Activated CD4-positive, alpha-beta T cell treated with anti-CD3 and anti-CD28 coated beads, Interleukin-2, amount 50 U/mL, for 24 hours (primary cell): ENCODE measurements at regions not wholly inside any gene's neighbourhood (a gene's known extent, or its start where the extent isn't known, plus 50 kb on each side); places are given as distances from the start of the nearest gene placed in this dataset.

Source experiments
- DNase-seq, 2 donors: peaks; one replicate each; pipeline ENCODE4 v3.0.0-alpha.2; 2020; ENCODE audit warnings: low read depth in 1 of 2, low spot score in 1 of 2

GRCh38 chr2:147375073-147375472, 469.8 kb upstream of the ACVR2A start:
- no peak for DNase-seq

GRCh38 chr2:147374423-147374811, 470.4 kb upstream of the ACVR2A start:
- DNase-seq = no peak

GRCh38 chr2:147373800-147374422, 470.9 kb upstream of the ACVR2A start:
- DNase-seq = no peak

- no peak for DNase-seq
Measured at GRCh38 chr2:147368306-147368705, 476.5 kb upstream of the ACVR2A start.

GRCh38 chr2:147366279-147366678, 478.6 kb upstream of the ACVR2A start:
- DNase-seq = no peak

GRCh38 chr2:147365622-147366021, 479.2 kb upstream of the ACVR2A start:
- no peak for DNase-seq

GRCh38 chr2:147364597-147364996, 480.2 kb upstream of the ACVR2A start:
- DNase-seq = no peak

GRCh38 chr2:147363181-147363580, 481.6 kb upstream of the ACVR2A start:
- DNase-seq = no peak

- DNase-seq = no peak
Measured at GRCh38 chr2:147358375-147358774, 486.5 kb upstream of the ACVR2A start.

GRCh38 chr2:147356157-147356556, 488.7 kb upstream of the ACVR2A start:
- DNase-seq = no peak

- no peak for DNase-seq
Measured at GRCh38 chr2:147355706-147356105, 489.1 kb upstream of the ACVR2A start.

GRCh38 chr2:147353072-147353381, 491.8 kb upstream of the ACVR2A start:
- DNase-seq = no peak

- no peak for DNase-seq
Measured at GRCh38 chr2:147352264-147353071, 492.4 kb upstream of the ACVR2A start.

GRCh38 chr2:147351784-147352183, 493.0 kb upstream of the ACVR2A start:
- no peak for DNase-seq

GRCh38 chr2:147348931-147349555, 495.8 kb upstream of the ACVR2A start:
- DNase-seq = no peak

- no peak for DNase-seq
Measured at GRCh38 chr2:147346142-147346541, 498.7 kb upstream of the ACVR2A start.

- DNase-seq = no peak
Measured at GRCh38 chr2:147345246-147345645, 499.6 kb upstream of the ACVR2A start.

GRCh38 chr2:147342329-147342728, 502.5 kb upstream of the ACVR2A start:
- DNase-seq = no peak

GRCh38 chr2:147331790-147332419, 512.9 kb upstream of the ACVR2A start:
- DNase-seq = peak in 1 of 2 donors; percentile 17

GRCh38 chr2:147330925-147331324, 513.9 kb upstream of the ACVR2A start:
- no peak for DNase-seq

- no peak for DNase-seq
Measured at GRCh38 chr2:147327613-147328012, 517.2 kb upstream of the ACVR2A start.

- DNase-seq = no peak
Measured at GRCh38 chr2:147325990-147326389, 518.8 kb upstream of the ACVR2A start.
